ENCODE measurements at regions not wholly inside any gene's neighbourhood (a gene's known extent, or its start where the extent isn't known, plus 50 kb on each side); places are given as distances from the start of the nearest gene placed in this dataset.
A peak's percentile ranks its signal among the peaks of the same experiment; 100 is the strongest.

GRCh38 chr3:72675243-72675642 lies 173.0 kb downstream of the SHQ1 start:
- Histone ChIP-seq H3K27ac (no peak overlapping the region), H3K27me3 (no peaks in the 10 kb centered on the region), H3K4me3 (no peak overlapping the region), H3K9me3 (peaks cover 0 to 10% of the 10 kb centered on the region in 2 donors), H3K36me3 (no peaks in the 10 kb centered on the region), H3K4me1 (no peaks in the 10 kb centered on the region)
- TF ChIP-seq CTCF (IDR thresholded peaks at IDR 0.05) = no peak
- DNase-seq (ENCODE audit: low spot score) = no peak

GRCh38 chr3:72673011-72673771 lies 175.1 kb downstream of the SHQ1 start:
- Histone ChIP-seq H3K27ac (no peak overlapping the region), H3K4me3 (no peak overlapping the region), H3K4me1 (no peaks in the 10 kb centered on the region), H3K27me3 (no peaks in the 10 kb centered on the region), H3K36me3 (no peaks in the 10 kb centered on the region), H3K9me3 (peaks cover 0 to 10% of the 10 kb centered on the region in 2 donors)
- TF ChIP-seq CTCF (IDR thresholded peaks at IDR 0.05) = no peak
- DNase-seq (ENCODE audit: low spot score) = no peak

GRCh38 chr3:72669224-72669623 lies 179.0 kb downstream of the SHQ1 start:
- no peaks in the 10 kb centered on the region for H3K9me3 ChIP-seq
- no peaks in the 10 kb centered on the region for H3K36me3 ChIP-seq
- no peaks in the 10 kb centered on the region for H3K4me1 ChIP-seq
- no peak for DNase-seq (ENCODE audit: low spot score)
- H3K4me3 ChIP-seq = no peak overlapping the region
- no peak overlapping the region for H3K27ac ChIP-seq
- TF ChIP-seq CTCF (IDR thresholded peaks at IDR 0.05) = no peak
- no peaks in the 10 kb centered on the region for H3K27me3 ChIP-seq

- Histone ChIP-seq H3K4me1 (peaks cover 0 to 1% of the 10 kb centered on the region in 2 donors), H3K36me3 (no peaks in the 10 kb centered on the region), H3K4me3 (no peak overlapping the region), H3K27me3 (no peaks in the 10 kb centered on the region), H3K9me3 (no peaks in the 10 kb centered on the region), H3K27ac (no peak overlapping the region)
- no peak for DNase-seq (ENCODE audit: low spot score)
- TF ChIP-seq CTCF (IDR thresholded peaks at IDR 0.05) = peak in 1 of 2 donors; percentile 2
Measured at GRCh38 chr3:72666447-72666755, 181.8 kb downstream of the SHQ1 start.

- Histone ChIP-seq H3K9me3 (no peaks in the 10 kb centered on the region), H3K36me3 (no peaks in the 10 kb centered on the region), H3K4me1 (peaks cover 0 to 6% of the 10 kb centered on the region in 2 donors), H3K27ac (no peak overlapping the region), H3K4me3 (no peak overlapping the region), H3K27me3 (no peaks in the 10 kb centered on the region)
- DNase-seq (ENCODE audit: low spot score) = no peak
- TF ChIP-seq CTCF (IDR thresholded peaks at IDR 0.05) = peak; percentile 24 to 72
Measured at GRCh38 chr3:72665701-72666446, 182.4 kb downstream of the SHQ1 start.

Data from right atrium auricular region (tissue), 2 donors.